H1 (cell line): ENCODE measurements at regions not wholly inside any gene's neighbourhood (a gene's known extent, or its start where the extent isn't known, plus 50 kb on each side); places are given as distances from the start of the nearest gene placed in this dataset.

Experiments used
- CTCF ChIA-PET: fragments of 300-600 bp; sonication (Branson Sonifier 250); formaldehyde crosslinking; loops from one replicate; lab custom pipeline; 2021; ENCODE audit not compliant: partially characterized antibody; lab: Charles Lee
- POLR2A ChIA-PET: fragments of 300-600 bp; sonication (Branson Sonifier 250); formaldehyde crosslinking; loops from one replicate; lab custom pipeline; 2021; ENCODE audit warnings: inconsistent platforms; ENCODE audit not compliant: partially characterized antibody; lab: Charles Lee
- DNase-seq, 2 experiments: peaks; one replicate each; pipeline versions ENCODE4 v3.0.0 to v3.0.0-alpha.2; 2010 to 2022; ENCODE audit warnings: low spot score in 2 of 2, low read depth in 1 of 2, mixed read lengths in 1 of 2
- FAIRE-seq: peaks from 2 replicates; lab custom pipeline; 2011; peaks lifted over from hg19 to GRCh38; lab: Jason Lieb, UNC
- H2AFZ ChIP-seq: 2 replicates; pipeline ENCODE4 v1.8.1; 2012; ENCODE audit warnings: low read length, inconsistent platforms
- H2AK5ac ChIP-seq: 2 replicates; pipeline ENCODE4 v1.6.1; 2013; ENCODE audit warnings: low read depth, low read length
- H2BK120ac ChIP-seq: replicated peaks from 2 replicates; pipeline ENCODE3; 2013; ENCODE audit warnings: low read depth, low read length, inconsistent platforms
- H2BK12ac ChIP-seq: 2 replicates; pipeline ENCODE4 v1.6.1; 2013; ENCODE audit warnings: low read depth, low read length
- H2BK15ac ChIP-seq: 2 replicates; pipeline ENCODE4 v1.6.1; 2013; ENCODE audit warnings: low read length
- H2BK20ac ChIP-seq: 2 replicates; pipeline ENCODE4 v1.6.1; 2013; ENCODE audit warnings: low read length
- H2BK5ac ChIP-seq: 2 replicates; pipeline ENCODE4 v1.6.1; 2013; ENCODE audit warnings: low read depth, low read length
- H3K14ac ChIP-seq: 2 replicates; pipeline ENCODE4 v1.6.1; 2013; ENCODE audit warnings: inconsistent platforms; ENCODE audit not compliant: insufficient read length
- H3K18ac ChIP-seq: 2 replicates; pipeline ENCODE4 v1.6.1; 2013; ENCODE audit warnings: low read length; ENCODE audit errors: extremely low read depth
- H3K23ac ChIP-seq: 2 replicates; pipeline ENCODE4 v1.6.1; 2013; ENCODE audit warnings: inconsistent platforms; ENCODE audit not compliant: insufficient read length
- H3K23me2 ChIP-seq: 2 replicates; pipeline ENCODE4 v1.6.1; 2013; ENCODE audit warnings: low read depth, low read length
- H3K27ac ChIP-seq: 2 replicates; pipeline ENCODE4 v1.6.1; 2011; ENCODE audit warnings: low read depth, low read length, inconsistent platforms
- H3K27me3 ChIP-seq, 4 experiments: replicated peaks in 1 of 4; 1 replicate in 1 of 4; 2 replicates in 3 of 4; pipeline versions ENCODE4 v1.6.1 to v1.8.1; 2011 to 2013; ENCODE audit warnings: low read length in 3 of 4, mild to moderate bottlenecking in 3 of 4, inconsistent platforms in 2 of 4, mixed read lengths in 2 of 4, moderate library complexity in 1 of 4; ENCODE audit not compliant: control insufficient read depth in 3 of 4, insufficient read depth in 3 of 4; ENCODE audit errors: extremely low read depth in 1 of 4
- H3K36me3 ChIP-seq, 4 experiments: 2 replicates each; pipeline versions ENCODE4 v1.6.1 to v1.8.1; 2011 to 2013; ENCODE audit warnings: mild to moderate bottlenecking in 4 of 4, low read length in 3 of 4, moderate library complexity in 2 of 4, control low read depth in 1 of 4, inconsistent platforms in 1 of 4; ENCODE audit not compliant: insufficient read depth in 4 of 4, control insufficient read depth in 2 of 4
- H3K4ac ChIP-seq: replicated peaks from 2 replicates; pipeline ENCODE3; 2013; ENCODE audit warnings: low read length, low read depth, mixed read lengths, inconsistent platforms; ENCODE audit not compliant: insufficient read length
- H3K4me1 ChIP-seq, 4 experiments: replicated peaks in 1 of 4; 1 replicate in 1 of 4; 2 replicates in 3 of 4; pipeline versions ENCODE4 v1.6.1 to v1.8.1; 2011 to 2013; ENCODE audit warnings: low read length in 3 of 4, inconsistent platforms in 2 of 4, mixed read lengths in 1 of 4; ENCODE audit not compliant: insufficient read depth in 4 of 4, control insufficient read depth in 3 of 4
- H3K4me2 ChIP-seq, 2 experiments: 2 replicates each; pipeline versions ENCODE4 v1.6.1 to v1.8.1; 2011 to 2013; ENCODE audit warnings: low read depth in 2 of 2, low read length in 2 of 2, control low read depth in 1 of 2, inconsistent platforms in 1 of 2, mild to moderate bottlenecking in 1 of 2; ENCODE audit not compliant: insufficient read depth in 1 of 2
- H3K4me3 ChIP-seq, 4 experiments: fragments of 200-600, 300-600 bp in 1 of 4; sonication (generic), shearing (Covaris generic), sonication (Bioruptor Twin) in 1 of 4; 2 replicates each; pipeline versions ENCODE4 v1.5.1 to v1.8.1; 2011 to 2016; ENCODE audit warnings: low read length in 4 of 4, low read depth in 3 of 4, control low read depth in 2 of 4, inconsistent platforms in 2 of 4, mild to moderate bottlenecking in 2 of 4, mixed read lengths in 1 of 4, moderate library complexity in 1 of 4; ENCODE audit not compliant: insufficient read depth in 2 of 4; ENCODE audit errors: extremely low read depth in 1 of 4
- H3K56ac ChIP-seq: replicated peaks from 2 replicates; pipeline ENCODE3; 2013; ENCODE audit warnings: low read depth, mild to moderate bottlenecking, mixed read lengths, low read length, inconsistent platforms; ENCODE audit not compliant: insufficient read length
- H3K79me1 ChIP-seq: 2 replicates; pipeline ENCODE4 v1.6.1; 2013; ENCODE audit warnings: low read depth, low read length, control low read depth
- H3K79me2 ChIP-seq, 2 experiments: 2 replicates each; pipeline versions ENCODE4 v1.6.1 to v1.8.1; 2012 to 2013; ENCODE audit warnings: low read length in 2 of 2, mild to moderate bottlenecking in 2 of 2, inconsistent platforms in 1 of 2; ENCODE audit not compliant: insufficient read depth in 2 of 2, control insufficient read depth in 1 of 2
- H3K9ac ChIP-seq, 4 experiments: replicated peaks in 1 of 4; 1 replicate in 1 of 4; 2 replicates in 3 of 4; pipeline versions ENCODE4 v1.6.1 to v1.8.1; 2011 to 2013; ENCODE audit warnings: low read depth in 3 of 4, low read length in 3 of 4, control low read depth in 2 of 4, mild to moderate bottlenecking in 2 of 4, moderate library complexity in 2 of 4, inconsistent platforms in 1 of 4; ENCODE audit errors: extremely low read depth in 1 of 4
- H3K9me3 ChIP-seq, 2 experiments: 2 replicates each; pipeline versions ENCODE4 v1.6.1 to v1.8.1; 2012 to 2013; ENCODE audit warnings: mild to moderate bottlenecking in 2 of 2, moderate library complexity in 2 of 2, control low read depth in 1 of 2, inconsistent platforms in 1 of 2, low read depth in 1 of 2, low read length in 1 of 2, mixed read lengths in 1 of 2; ENCODE audit not compliant: insufficient read depth in 2 of 2
- H4K20me1 ChIP-seq, 2 experiments: replicated peaks in 1 of 2; 2 replicates each; pipeline versions ENCODE3 to v1.8.1; 2011 to 2013; ENCODE audit warnings: inconsistent platforms in 2 of 2, low read length in 2 of 2, mild to moderate bottlenecking in 1 of 2; ENCODE audit not compliant: insufficient read depth in 2 of 2, control insufficient read depth in 1 of 2
- H4K5ac ChIP-seq: 2 replicates; pipeline ENCODE4 v1.6.1; 2013; ENCODE audit warnings: low read length, low read depth, mixed read lengths, inconsistent platforms; ENCODE audit not compliant: insufficient read length
- H4K8ac ChIP-seq: 2 replicates; pipeline ENCODE4 v1.8.0; 2013; ENCODE audit warnings: mild to moderate bottlenecking, moderate library complexity, low read length, inconsistent platforms; ENCODE audit not compliant: insufficient read depth; ENCODE audit errors: extremely low read depth
- H4K91ac ChIP-seq: replicated peaks from 2 replicates; pipeline ENCODE3; 2013; ENCODE audit warnings: low read length, mixed read lengths, inconsistent platforms; ENCODE audit not compliant: insufficient read length
- ASH2L ChIP-seq: fragments of 200-600, 300-600 bp; sonication (generic); IDR thresholded peaks from one replicate; pipeline ENCODE4 v1.7.1; 2017; ENCODE audit warnings: low read length
- BCL11A ChIP-seq, 2 experiments: IDR thresholded peaks; one replicate each; pipeline ENCODE4 v1.6.1; 2011; ENCODE audit warnings: low read depth in 2 of 2, low read length in 2 of 2, mild to moderate bottlenecking in 2 of 2
- CHD1 ChIP-seq: IDR thresholded peaks from 2 replicates; pipeline ENCODE4 v1.6.1; 2012; ENCODE audit warnings: low read depth, low read length, improper control_type of control experiment
- EGR1 ChIP-seq: IDR thresholded peaks from 2 replicates; pipeline ENCODE4 v1.6.1; 2011; ENCODE audit warnings: low read depth, low read length, borderline replicate concordance
- FOSL1 ChIP-seq: IDR thresholded peaks from 2 replicates; pipeline ENCODE4 v1.6.1; 2011; ENCODE audit warnings: mild to moderate bottlenecking, low read depth, low read length, moderate library complexity; ENCODE audit not compliant: insufficient read depth
- JUN ChIP-seq: IDR thresholded peaks from 2 replicates; pipeline ENCODE4 v1.6.1; 2011; ENCODE audit warnings: low read depth, mild to moderate bottlenecking, improper control_type of control experiment, low read length
- KDM5A ChIP-seq: fragments of 200-600 bp; IDR thresholded peaks from 2 replicates; pipeline ENCODE4 v1.7.1; 2012; ENCODE audit warnings: mild to moderate bottlenecking, low read length, inconsistent platforms, mixed read lengths
- NRF1 ChIP-seq: IDR thresholded peaks from 2 replicates; pipeline ENCODE4 v1.6.1; 2011; ENCODE audit warnings: mild to moderate bottlenecking, low read depth, low read length, improper control_type of control experiment
- PHF8 ChIP-seq: fragments of 200-600 bp; sonication (generic); conservative IDR thresholded peaks from 2 replicates; pipeline ENCODE4 v1.7.1; 2012; ENCODE audit warnings: low read depth, mild to moderate bottlenecking, inconsistent platforms, low read length, moderate library complexity
- POLR2A ChIP-seq, 2 experiments: IDR thresholded peaks; 1 replicate in 1 of 2; 2 replicates in 1 of 2; pipeline ENCODE4 v1.6.1; 2011; ENCODE audit warnings: low read depth in 2 of 2, low read length in 2 of 2, mild to moderate bottlenecking in 2 of 2; ENCODE audit errors: control extremely low read depth in 1 of 2
- POU5F1 ChIP-seq: IDR thresholded peaks from 2 replicates; pipeline ENCODE4 v1.6.1; 2011; ENCODE audit warnings: low read depth, mild to moderate bottlenecking, low read length, moderate library complexity
- SAP30 ChIP-seq: fragments of 300-600 bp; sonication (generic); IDR thresholded peaks from 2 replicates; pipeline ENCODE4 v1.7.1; 2012; ENCODE audit warnings: low read length, moderate library complexity, mild to moderate bottlenecking, inconsistent platforms; ENCODE audit not compliant: insufficient read depth, insufficient replicate concordance
- SIX5 ChIP-seq: IDR thresholded peaks from 2 replicates; pipeline ENCODE4 v1.6.1; 2011; ENCODE audit warnings: mild to moderate bottlenecking, low read depth, low read length
- TAF1 ChIP-seq: IDR thresholded peaks from 2 replicates; pipeline ENCODE4 v1.6.1; 2011; ENCODE audit warnings: mild to moderate bottlenecking, low read depth, low read length
- TAF7 ChIP-seq: optimal IDR thresholded peaks from 2 replicates; pipeline ENCODE3; 2011; ENCODE audit warnings: low read depth, mild to moderate bottlenecking, inconsistent platforms, low read length, moderate library complexity, borderline replicate concordance
- TCF12 ChIP-seq: IDR thresholded peaks from 2 replicates; pipeline ENCODE4 v1.6.1; 2011; ENCODE audit warnings: low read depth, mild to moderate bottlenecking, low read length
- TEAD4 ChIP-seq: IDR thresholded peaks from 2 replicates; pipeline ENCODE4 v1.6.1; 2012; ENCODE audit warnings: low read depth, low read length, inconsistent platforms, mixed read lengths
- YY1 ChIP-seq: IDR thresholded peaks from 2 replicates; pipeline ENCODE4 v1.6.1; 2011; ENCODE audit warnings: low read depth, mild to moderate bottlenecking, low read length
- WGBS, 2 experiments: shearing (Covaris generic) in 1 of 2; methylation state at CpG; one replicate each; pipeline versions ENCODE4 v1.1.6 to v1.1.7; 2013 to 2015; ENCODE audit warnings: low lambda C conversion rate in 2 of 2, mixed read lengths in 2 of 2, inconsistent platforms in 1 of 2, low coverage in 1 of 2, missing lambda C conversion rate in 1 of 2; ENCODE audit not compliant: insufficient replicate concordance in 2 of 2, insufficient coverage in 1 of 2, insufficient read length in 1 of 2; ENCODE audit errors: extremely low coverage in 1 of 2, missing lambda C conversion rate in 1 of 2; 5-methylcytosine and 5-hydroxymethylcytosine counted together

DNA sequence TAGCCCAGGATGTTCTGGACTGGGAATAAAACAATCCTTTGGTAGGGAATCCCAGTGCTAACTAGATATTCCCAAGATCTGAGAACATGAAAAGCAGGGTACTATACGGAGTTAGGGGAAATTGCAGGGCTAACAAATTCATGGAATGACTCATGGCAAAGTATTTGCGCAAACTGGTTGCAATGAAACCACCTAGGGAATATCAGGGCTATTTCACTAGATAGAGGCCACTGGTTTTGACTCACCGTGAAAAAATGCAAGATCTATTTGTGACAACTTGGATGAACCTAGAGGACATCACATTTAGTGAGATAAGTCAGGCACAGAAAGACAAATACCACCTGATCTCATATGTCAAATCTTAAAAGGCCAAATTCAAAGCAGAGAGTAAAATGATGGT, 233.3 kb downstream of the MBD2 start:
- 91% methylated on average over 3 of the region's 3 CpGs; no CpG with 5 or more reads in 1 of the 2 experiments for WGBS, 2 experiments
- no peaks in the 10 kb centered on the region for H3K79me2 ChIP-seq
- H2AK5ac ChIP-seq: no peak overlapping the region
- no peak overlapping the region for H2BK20ac ChIP-seq
- no peak overlapping the region for H2BK5ac ChIP-seq
- H3K4me2 ChIP-seq: no peak overlapping the region
- H3K23ac ChIP-seq: no peak overlapping the region
- no peak overlapping the region for H3K4ac ChIP-seq
- no peaks in the 10 kb centered on the region for H3K79me1 ChIP-seq
- no peak overlapping the region for H3K56ac ChIP-seq
- H2BK15ac ChIP-seq: no peak overlapping the region
- H2BK12ac ChIP-seq: no peak overlapping the region
- H4K5ac ChIP-seq: no peak overlapping the region
- no peak overlapping the region for H3K18ac ChIP-seq
- ChIA-PET CTCF (no interaction called here), POLR2A (no interaction called here)
- H3K9ac ChIP-seq: no peak overlapping the region
- no peak overlapping the region for H3K14ac ChIP-seq
- 0 out of 2 replicates have a peak, but pooled peaks cover 2% of the 10 kb centered on the region for H3K23me2 ChIP-seq
- DNase-seq (no peak), FAIRE-seq (no peak)
- H4K91ac ChIP-seq: no peak overlapping the region
- no peak overlapping the region for H2BK120ac ChIP-seq
- H4K20me1 ChIP-seq: no peaks in the 10 kb centered on the region
- H3K27ac ChIP-seq: no peak overlapping the region
- no peaks in the 10 kb centered on the region for H3K9me3 ChIP-seq
- no peaks in the 10 kb centered on the region for H3K36me3 ChIP-seq
- H4K8ac ChIP-seq: no peak overlapping the region
- H3K4me1 ChIP-seq: no peaks in the 10 kb centered on the region
- H3K4me3 ChIP-seq: no peak overlapping the region
- no peaks in the 10 kb centered on the region for H3K27me3 ChIP-seq
- no peak overlapping the region for H2AFZ ChIP-seq
- TF ChIP-seq TAF1 (no peak), EGR1 (no peak), JUN (no peak), TCF12 (no peak), FOSL1 (no peak), TAF7 (no peak), POLR2A (IDR thresholded peaks at IDR 0.05; ENCODE audit: control extremely low read depth in 1 of 2, low read depth in 2 of 2, low read length in 2 of 2) (no peak), TEAD4 (no peak), SAP30 (no peak), SIX5 (no peak), CHD1 (no peak), YY1 (no peak), POU5F1 (no peak), BCL11A (IDR thresholded peaks at IDR 0.05; ENCODE audit: low read depth in 2 of 2, low read length in 2 of 2) (no peak), KDM5A (no peak), PHF8 (no peak), NRF1 (no peak), ASH2L (no peak)
